Keratinocyte (primary cell): ENCODE measurements at regions not wholly inside any gene's neighbourhood (a gene's known extent, or its start where the extent isn't known, plus 50 kb on each side); places are given as distances from the start of the nearest gene placed in this dataset.

ENCODE experiments used
- CTCF ChIP-seq, 3 experiments: IDR thresholded peaks in 1 of 3; conservative IDR thresholded peaks in 1 of 3; optimal IDR thresholded peaks in 1 of 3; 2 replicates in 2 of 3; 3 replicates in 1 of 3; pipeline versions ENCODE3 to v1.5.1; 2011; ENCODE audit warnings: low read length in 3 of 3, mild to moderate bottlenecking in 3 of 3, moderate library complexity in 2 of 3, control low read depth in 1 of 3, inconsistent platforms in 1 of 3; ENCODE audit not compliant: insufficient read depth in 2 of 3; ENCODE audit errors: extremely low read depth in 1 of 3
- EZH2 ChIP-seq: IDR thresholded peaks from one replicate; pipeline ENCODE4 v1.6.1; 2012; ENCODE audit warnings: inconsistent platforms, mild to moderate bottlenecking, low read length, moderate library complexity

GRCh38 chr2:46818819-46819218 lies 96.8 kb downstream of the MCFD2 start:
- TF ChIP-seq CTCF (optimal IDR thresholded peaks at IDR 0.05 in 1 of 3, IDR thresholded peaks at IDR 0.05 in 1 of 3, conservative IDR thresholded peaks at IDR 0.05 in 1 of 3; ENCODE audit: extremely low read depth in 1 of 3, insufficient read depth in 2 of 3, low read length in 3 of 3) (no peak), EZH2 (no peak)
